ENCODE measurements at regions not wholly inside any gene's neighbourhood (a gene's known extent, or its start where the extent isn't known, plus 50 kb on each side); places are given as distances from the start of the nearest gene placed in this dataset.
A peak's percentile ranks its signal among the peaks of the same experiment; 100 is the strongest.

DNA sequence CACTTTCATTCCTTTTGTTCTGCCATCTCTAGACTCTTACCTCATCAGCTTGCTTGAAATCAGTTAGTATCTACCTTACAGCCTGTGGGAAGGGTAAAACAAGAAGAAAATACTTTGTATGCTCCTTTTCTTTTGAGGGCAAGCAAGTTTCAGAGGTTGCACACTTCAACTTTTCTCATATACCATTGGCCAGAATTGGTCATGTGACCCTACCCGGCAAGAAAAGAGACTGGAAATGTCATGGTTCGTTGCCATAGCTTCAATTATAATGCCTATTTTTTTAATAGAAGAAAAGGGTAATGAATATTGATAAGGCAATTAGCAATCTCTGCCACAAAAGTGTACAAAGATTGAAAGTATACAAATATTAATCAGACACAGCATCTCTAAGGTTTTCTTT is 346.7 kb upstream of the TACR3 start:
- no peaks in the 10 kb centered on the region for H3K27me3 ChIP-seq (ENCODE audit: control insufficient read depth in 3 of 3, insufficient read depth in 3 of 3, low read length in 2 of 3)
- H3K4me3 ChIP-seq, result no peak overlapping the region
- DNase-seq (no peak), ATAC-seq (ENCODE audit: insufficient read depth, low FRiP score) (no peak)
- H3K27ac ChIP-seq (ENCODE audit: low read depth in 1 of 2, low read length in 1 of 2), result no peak overlapping the region
- no peak overlapping the region for H3K9ac ChIP-seq (ENCODE audit: insufficient read depth in 1 of 2, low read length in 2 of 2)
- WGBS, 2 donors, result 67 to 80% methylated on average over 2 of the region's 2 CpGs
- H3K9me3 ChIP-seq (ENCODE audit: control insufficient read depth in 4 of 4, insufficient read depth in 3 of 4, low read length in 3 of 4), result no peaks in the 10 kb centered on the region
- H3K36me3 ChIP-seq (ENCODE audit: control insufficient read depth in 4 of 4, insufficient read depth in 4 of 4, low read length in 4 of 4), result no peaks in the 10 kb centered on the region
- no peaks in the 10 kb centered on the region for H3K4me1 ChIP-seq (ENCODE audit: control insufficient read depth in 5 of 5, insufficient read depth in 5 of 5, low read length in 5 of 5)
- TF ChIP-seq, protein P1, sequence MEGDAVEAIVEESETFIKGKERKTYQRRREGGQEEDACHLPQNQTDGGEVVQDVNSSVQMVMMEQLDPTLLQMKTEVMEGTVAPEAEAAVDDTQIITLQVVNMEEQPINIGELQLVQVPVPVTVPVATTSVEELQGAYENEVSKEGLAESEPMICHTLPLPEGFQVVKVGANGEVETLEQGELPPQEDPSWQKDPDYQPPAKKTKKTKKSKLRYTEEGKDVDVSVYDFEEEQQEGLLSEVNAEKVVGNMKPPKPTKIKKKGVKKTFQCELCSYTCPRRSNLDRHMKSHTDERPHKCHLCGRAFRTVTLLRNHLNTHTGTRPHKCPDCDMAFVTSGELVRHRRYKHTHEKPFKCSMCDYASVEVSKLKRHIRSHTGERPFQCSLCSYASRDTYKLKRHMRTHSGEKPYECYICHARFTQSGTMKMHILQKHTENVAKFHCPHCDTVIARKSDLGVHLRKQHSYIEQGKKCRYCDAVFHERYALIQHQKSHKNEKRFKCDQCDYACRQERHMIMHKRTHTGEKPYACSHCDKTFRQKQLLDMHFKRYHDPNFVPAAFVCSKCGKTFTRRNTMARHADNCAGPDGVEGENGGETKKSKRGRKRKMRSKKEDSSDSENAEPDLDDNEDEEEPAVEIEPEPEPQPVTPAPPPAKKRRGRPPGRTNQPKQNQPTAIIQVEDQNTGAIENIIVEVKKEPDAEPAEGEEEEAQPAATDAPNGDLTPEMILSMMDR (IDR thresholded peaks at IDR 0.05; ENCODE audit: control extremely low read depth, extremely low read depth), result no peak

DNA sequence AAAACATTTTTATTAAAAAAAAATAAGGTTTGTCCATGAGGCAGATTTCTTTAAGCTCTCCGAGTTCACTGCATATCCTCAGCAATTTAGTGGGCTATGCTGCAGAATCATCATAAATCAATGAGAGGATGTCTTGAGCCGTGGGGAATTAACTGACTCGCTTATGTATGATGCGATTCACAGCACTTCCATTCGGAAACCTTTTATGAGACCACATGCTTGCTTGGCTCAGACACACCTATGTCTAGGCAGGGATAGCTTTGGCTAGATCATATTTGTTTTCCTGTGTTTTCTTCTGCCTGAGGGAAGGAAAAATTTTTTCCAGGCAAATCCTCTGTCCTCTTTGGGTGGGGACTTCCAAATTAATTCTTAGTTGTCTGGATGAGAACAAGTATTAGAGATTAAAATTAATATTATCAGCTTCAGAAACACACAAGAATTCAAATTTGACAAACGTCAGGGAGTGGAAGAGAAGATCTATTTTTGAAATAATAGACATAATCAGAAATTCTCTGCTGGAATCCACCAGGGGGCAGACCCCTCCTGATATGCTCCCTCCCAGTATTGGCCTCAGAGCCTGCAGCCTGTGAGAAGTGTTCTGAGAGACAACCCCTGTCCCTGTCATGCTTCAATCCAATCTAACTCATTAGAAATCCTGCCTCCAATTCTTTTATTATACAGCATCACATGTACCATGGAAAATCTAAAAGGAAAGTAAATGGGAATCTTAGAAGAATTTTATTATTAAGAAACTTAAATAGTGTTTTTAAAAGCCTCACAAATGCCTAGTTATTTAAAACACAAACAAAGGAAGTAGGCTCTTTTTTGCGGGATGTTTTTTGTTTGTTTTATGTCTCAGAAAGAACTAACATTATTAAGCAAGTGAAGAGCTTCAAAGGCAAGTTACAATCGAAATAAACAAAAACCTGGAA is 345.1 kb upstream of the TACR3 start:
- H3K36me3 ChIP-seq (ENCODE audit: control insufficient read depth in 4 of 4, insufficient read depth in 4 of 4, low read length in 4 of 4), result no peaks in the 10 kb centered on the region
- H3K9me3 ChIP-seq (ENCODE audit: control insufficient read depth in 4 of 4, insufficient read depth in 3 of 4, low read length in 3 of 4), result no peaks in the 10 kb centered on the region
- WGBS, 2 donors, result 32 to 38% methylated on average over 8 of the region's 8 CpGs
- H3K27ac ChIP-seq (ENCODE audit: low read depth in 1 of 2, low read length in 1 of 2), result no peak overlapping the region
- DNase-seq (peak; percentile 67 to 78 (median 75)), ATAC-seq (ENCODE audit: insufficient read depth, low FRiP score) (no peak)
- TF ChIP-seq, protein P1 (IDR thresholded peaks at IDR 0.05; ENCODE audit: control extremely low read depth, extremely low read depth), result no peak
- no peaks in the 10 kb centered on the region for H3K4me1 ChIP-seq (ENCODE audit: control insufficient read depth in 5 of 5, insufficient read depth in 5 of 5, low read length in 5 of 5)
- no peak overlapping the region for H3K4me3 ChIP-seq
- no peak overlapping the region for H3K9ac ChIP-seq (ENCODE audit: insufficient read depth in 1 of 2, low read length in 2 of 2)
- H3K27me3 ChIP-seq (ENCODE audit: control insufficient read depth in 3 of 3, insufficient read depth in 3 of 3, low read length in 2 of 3), result no peaks in the 10 kb centered on the region

DNA sequence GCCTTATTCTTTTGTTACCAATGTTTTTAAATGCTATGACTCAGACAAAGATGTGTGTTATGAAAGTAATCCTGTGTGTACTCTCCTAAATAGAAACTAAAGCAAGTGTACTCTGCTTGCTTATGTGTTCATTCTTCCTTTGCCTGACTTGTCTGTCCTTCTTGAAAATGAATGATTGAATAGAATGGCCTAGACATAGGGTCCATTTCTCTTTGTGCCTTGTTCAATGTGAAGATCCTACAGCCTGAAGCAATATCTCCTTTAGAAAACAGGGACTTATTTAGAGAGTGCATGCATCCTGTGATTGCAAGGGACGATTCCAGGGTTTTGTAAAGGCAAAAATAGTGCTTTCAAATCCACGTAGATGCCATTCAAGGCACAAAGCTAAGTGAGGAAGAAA is 343.6 kb upstream of the TACR3 start:
- TF ChIP-seq, protein P1 (IDR thresholded peaks at IDR 0.05; ENCODE audit: control extremely low read depth, extremely low read depth), result no peak
- no peak for ATAC-seq (ENCODE audit: insufficient read depth, low FRiP score)

More for the DNA sequence above, 343.6 kb upstream of the TACR3 start:
- Histone ChIP-seq H3K9me3 (ENCODE audit: control insufficient read depth in 4 of 4, insufficient read depth in 3 of 4, low read length in 3 of 4) (no peaks in the 10 kb centered on the region), H3K27ac (ENCODE audit: low read depth in 1 of 2, low read length in 1 of 2) (no peak overlapping the region), H3K4me3 (no peak overlapping the region), H3K27me3 (ENCODE audit: control insufficient read depth in 3 of 3, insufficient read depth in 3 of 3, low read length in 2 of 3) (no peaks in the 10 kb centered on the region), H3K9ac (ENCODE audit: insufficient read depth in 1 of 2, low read length in 2 of 2) (no peak overlapping the region), H3K36me3 (ENCODE audit: control insufficient read depth in 4 of 4, insufficient read depth in 4 of 4, low read length in 4 of 4) (no peaks in the 10 kb centered on the region), H3K4me1 (ENCODE audit: control insufficient read depth in 5 of 5, insufficient read depth in 5 of 5, low read length in 5 of 5) (no peaks in the 10 kb centered on the region)
- DNase-seq, result no peak
- WGBS, 2 donors, result 73 to 81% methylated on average over 2 of the region's 2 CpGs
